ENCODE measurements at regions not wholly inside any gene's neighbourhood (a gene's known extent, or its start where the extent isn't known, plus 50 kb on each side); places are given as distances from the start of the nearest gene placed in this dataset.

- DNase-seq, result no peak
These were observed 179.2 kb downstream of the MACROH2A1 start for GRCh38 chr5:135219868-135220267.

DNA sequence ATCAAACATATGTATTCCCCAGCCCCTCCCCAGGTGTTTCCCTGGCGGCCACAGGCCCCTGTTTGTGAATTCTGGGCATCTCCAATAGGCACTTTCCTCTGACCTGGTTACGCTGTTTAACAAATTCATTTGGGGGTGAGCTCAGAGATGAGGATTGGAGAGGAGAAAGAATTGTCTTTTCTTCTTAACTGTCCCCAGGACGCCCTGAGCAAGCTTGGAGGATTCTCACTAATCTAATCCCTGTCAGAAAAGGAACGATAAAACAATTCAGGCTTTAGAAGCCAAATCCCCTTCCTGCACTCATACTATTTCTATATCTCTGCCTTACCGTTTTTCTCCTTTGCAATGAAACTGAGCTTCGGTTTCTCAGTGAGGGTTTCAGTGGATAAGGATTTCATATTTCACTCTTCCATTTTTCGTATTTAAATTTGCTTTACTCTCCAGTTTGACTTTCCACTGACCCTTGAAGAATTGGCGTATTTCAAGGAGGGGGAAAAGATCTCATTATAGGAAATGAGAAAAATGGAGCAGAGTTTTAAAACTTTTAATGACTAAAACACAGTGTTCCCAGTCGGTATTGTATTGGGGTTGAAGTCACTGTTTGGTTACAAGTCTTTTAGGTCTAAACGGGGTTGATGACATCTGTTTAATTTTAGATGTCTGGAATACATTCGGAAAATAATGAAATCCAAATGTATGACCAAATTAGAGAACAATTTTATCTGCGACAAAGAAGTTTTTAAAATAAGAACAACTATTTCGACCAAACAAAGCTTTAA lies 180.1 kb downstream of the MACROH2A1 start:
- no peak for DNase-seq

DNA sequence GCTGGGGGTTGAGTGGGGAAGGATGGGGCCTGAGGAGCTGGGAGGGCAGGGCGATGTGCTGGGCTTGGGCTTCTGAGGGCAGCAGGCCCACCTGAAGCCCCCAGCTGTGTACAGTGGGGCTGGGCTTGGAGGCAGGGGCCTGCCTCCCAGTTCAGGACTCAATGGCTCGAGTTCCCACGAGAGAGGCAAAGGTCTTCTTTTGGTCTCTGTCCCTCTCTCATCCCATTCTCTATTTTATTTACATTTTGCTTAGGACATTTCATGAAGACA lies 180.6 kb downstream of the MACROH2A1 start:
- DNase-seq, result no peak

DNA sequence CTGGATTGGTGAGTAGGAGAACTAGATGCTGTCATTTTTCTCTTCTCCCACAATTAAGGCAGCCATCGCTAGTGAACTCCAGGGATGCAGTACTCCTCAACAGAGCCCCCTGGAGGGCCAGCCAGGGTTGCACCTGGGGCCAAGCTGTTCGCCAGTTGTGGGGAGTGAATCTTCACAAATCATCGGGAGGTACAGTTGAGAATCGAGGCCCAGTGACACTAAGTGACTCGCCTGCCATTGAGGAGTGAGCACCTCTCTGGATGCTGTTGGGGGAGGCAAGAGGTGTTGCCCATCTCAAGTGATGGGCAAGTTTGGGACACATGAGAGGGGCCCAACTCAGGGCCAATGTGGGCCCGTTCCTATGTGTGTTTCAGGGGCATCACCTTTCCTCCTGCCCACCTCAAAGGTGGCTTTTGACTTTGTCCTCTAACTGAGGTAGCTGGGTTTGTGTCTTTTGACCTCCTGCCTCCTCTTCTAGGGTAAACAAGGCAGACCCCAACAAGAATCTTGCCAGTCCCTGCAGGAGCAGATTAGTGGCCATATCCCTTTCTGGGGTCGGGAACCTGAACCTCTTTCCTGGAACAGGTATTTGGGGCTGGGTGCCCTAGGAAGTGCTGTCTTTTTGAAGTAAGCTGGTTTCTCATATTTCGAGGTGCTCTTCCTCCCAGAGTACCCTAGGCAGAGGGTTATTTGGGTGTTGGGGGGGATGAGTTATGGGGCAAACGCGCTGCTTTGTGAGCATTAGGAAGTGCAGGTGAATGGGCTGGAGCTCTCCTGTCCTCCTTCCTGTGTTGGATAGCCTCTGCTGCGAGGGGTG lies 181.2 kb downstream of the MACROH2A1 start:
- no peak for DNase-seq

- no peak for DNase-seq
These were observed 182.3 kb downstream of the MACROH2A1 start for GRCh38 chr5:135216471-135217343.

DNA sequence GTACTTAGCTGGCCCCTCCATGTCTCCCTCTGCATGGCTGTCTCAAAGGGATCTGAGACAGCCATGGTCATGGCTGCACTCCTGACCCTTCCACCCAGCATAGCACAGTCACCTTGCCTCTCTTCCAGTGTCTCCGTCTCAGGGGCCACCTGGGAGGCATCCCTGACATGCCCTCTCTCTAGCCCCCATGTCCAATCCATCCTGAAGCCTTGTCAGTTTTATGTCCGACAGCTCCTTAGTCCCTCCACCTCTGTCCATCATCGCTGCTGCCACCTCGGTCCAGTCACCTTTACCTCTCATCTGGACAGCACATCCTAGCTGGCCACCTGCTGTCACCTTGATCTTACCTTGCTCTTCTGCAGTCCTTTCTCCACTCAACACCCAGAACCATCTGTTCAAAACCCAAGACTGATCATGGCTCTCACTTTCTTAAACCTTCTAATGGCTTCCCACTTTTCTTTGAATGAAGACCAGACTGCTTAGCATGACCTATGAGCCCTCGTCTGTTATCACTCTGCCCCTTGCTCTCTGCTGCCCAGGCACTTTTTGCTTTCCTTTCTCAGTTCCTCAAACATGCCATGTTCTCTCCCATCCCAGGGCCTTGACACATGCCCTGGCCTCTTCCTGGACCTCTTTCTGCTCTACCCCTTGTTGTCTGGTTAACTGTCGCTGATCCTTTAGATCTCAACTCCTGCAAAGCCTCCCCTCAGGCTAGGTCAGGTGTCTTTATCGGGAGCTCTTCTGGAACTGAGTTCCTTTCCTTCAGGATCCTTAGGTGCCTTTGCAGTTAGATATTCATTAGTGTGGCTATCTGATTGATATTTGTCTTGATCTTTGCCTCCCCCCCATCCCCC lies 181.8 kb upstream of the PITX1 start:
- no peak for DNase-seq

- DNase-seq, result no peak
These were observed 181.0 kb upstream of the PITX1 start for GRCh38 chr5:135214897-135215616.

- DNase-seq, result no peak
These were observed 179.6 kb upstream of the PITX1 start for GRCh38 chr5:135213466-135214239.

GRCh38 chr5:135213027-135213386 lies 179.0 kb upstream of the PITX1 start:
- no peak for DNase-seq

DNA sequence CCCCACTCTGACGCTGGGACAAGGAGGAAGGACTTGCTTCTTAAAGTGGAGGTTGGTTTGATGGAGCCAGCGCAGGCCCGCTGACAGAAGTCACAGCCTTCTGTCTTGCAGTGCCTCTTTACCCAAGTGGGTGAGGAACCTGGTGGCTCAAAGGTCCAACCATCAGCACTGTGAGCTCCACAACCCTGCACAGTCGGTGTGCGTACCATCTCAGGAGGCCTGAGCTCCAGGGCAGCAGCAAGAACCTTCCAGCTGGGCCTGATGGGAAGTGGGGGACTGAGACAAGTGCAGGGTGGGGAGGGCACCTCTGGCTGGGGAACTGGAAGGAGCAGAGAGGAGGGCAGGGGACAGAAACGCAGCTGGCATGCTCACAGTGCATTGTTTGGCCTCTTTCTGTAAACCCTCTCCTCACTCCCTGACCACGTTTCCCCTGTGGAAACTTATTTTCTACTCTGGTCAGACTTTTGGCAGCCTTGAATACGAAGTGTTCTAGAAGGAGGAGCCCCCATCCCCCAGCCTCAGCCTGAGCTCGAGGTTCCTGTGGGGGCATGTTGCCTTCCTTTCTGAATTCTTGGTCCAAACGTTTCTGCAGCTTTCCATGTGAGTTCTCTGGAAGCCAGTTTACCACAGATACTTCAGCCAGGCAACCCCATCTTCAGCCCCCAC lies 178.5 kb upstream of the PITX1 start:
- no peak for DNase-seq

- no peak for DNase-seq
These were observed 177.8 kb upstream of the PITX1 start for GRCh38 chr5:135211791-135212190.

DNA sequence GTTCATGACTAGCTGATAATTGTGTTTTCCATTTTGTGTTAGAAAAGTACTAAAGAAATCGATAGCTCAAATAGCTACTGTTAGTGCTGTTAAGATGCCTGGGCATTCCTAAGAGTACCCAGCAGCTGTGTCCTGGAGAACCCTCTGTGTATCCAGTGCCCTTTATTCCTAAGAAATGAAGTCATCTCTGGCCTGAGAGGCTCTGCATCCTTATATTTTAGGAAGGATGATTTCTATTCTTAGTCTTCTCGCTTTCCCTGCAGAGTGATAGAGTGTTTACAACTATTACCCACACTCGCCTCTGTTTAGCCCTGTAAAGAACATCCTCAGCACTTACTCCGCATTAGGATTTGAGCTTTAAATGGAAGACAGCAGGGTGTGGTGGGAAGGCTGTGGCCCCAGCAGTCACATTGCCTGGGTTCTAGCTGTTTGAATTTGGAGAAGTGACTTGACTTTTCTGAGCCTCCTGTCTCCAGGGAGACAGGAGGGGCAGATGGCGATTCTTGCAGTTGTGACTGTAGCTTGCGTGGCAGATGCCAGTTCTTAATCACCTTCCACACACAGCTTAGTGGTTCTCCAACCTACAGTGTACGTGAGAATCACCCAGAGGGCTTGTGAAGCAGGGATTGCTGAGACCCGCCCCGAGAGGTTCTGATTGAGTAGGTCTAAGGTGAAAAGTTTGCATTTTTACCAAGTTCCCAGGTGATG lies 177.2 kb upstream of the PITX1 start:
- peak in 3 of 56 donors; percentile 14 to 39 (median 36) for DNase-seq

DNA sequence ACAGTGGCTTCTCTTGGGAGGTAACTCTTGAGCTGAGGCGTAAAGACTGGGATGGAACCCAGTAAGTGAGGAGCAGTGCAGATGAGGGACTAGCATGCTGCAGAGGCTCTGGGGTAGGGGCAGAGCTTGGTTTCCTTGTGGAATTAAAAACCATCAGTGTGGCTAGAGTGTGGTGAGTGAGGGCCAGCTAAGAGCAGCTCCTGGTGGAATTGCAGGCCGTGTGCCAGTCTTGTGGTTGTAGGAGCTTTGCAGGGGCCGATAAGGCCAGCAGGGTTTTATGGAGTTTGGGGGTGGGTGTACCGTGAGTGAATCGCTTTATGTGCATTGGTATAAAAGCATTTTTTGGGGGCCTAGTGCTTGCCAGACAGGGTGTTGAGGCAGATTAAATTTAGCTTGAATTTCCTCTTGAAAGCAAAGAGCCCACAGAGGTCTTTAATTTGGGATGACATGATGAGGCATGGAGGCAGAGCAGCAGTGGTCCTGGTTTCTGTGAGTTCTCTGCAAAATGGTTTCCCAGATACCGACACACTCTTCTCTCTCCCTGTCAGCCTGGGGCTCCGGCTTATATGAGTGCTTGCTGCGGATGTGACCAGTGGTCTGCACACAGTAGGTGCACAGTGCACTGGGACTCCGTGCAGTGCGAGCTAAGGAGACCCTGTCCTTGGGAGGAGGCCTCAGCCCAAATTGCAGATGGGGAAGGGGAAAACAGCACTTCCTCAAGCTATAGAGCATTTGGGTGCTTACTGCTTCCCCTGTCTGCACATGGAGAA lies 176.4 kb upstream of the PITX1 start:
- no peak for DNase-seq

DNA sequence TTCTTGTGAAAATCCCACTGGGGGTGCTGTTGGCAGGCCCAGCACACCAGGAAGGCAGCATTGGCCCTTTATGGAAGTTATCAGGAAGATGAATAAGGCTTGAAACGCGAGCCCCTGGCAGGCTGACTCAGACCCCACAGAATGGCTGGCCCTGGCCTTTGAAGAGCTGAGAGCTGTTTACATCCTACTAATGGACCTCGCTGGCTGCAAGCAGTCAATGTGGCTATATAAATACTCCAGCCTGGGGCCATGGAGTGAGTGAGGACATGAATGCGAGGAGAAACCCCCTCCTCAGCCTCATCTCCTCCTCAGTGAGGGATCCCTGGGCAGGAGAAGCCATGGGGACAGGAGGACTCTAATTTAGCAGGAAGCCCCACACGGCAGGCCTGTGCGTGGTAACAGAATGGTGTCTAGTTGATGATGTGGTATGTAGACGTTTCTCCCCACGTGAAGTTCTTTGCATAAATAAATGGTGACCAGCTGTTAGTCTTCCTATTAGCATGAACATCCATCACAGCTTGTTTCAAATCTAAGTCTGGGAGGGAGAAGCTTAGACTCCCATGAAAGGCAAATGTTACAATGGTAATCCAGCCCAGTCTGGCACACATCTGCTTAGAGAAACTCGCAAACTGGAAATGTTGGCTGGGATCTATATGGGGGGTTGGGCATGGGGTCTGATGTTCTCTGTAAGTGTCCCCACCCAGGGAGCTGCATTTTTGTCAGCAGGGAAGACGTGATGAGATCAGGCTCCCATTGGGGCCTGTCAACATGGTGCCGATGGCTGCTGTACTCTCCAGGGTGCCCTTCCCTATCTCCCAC lies 175.1 kb upstream of the PITX1 start:
- DNase-seq, result no peak

- no peak for DNase-seq
These were observed 174.5 kb upstream of the PITX1 start for GRCh38 chr5:135208555-135208902.

GRCh38 chr5:135207866-135208265 lies 173.8 kb upstream of the PITX1 start:
- DNase-seq, result no peak

GRCh38 chr5:135206862-135207261 lies 172.8 kb upstream of the PITX1 start:
- DNase-seq, result no peak
